Suppressor macrophage treated with lipopolysaccharide for 1 hour (primary cell): ENCODE measurements at regions not wholly inside any gene's neighbourhood (a gene's known extent, or its start where the extent isn't known, plus 50 kb on each side); places are given as distances from the start of the nearest gene placed in this dataset.
"Not testable (repeated sequence)": the region's sequence is repeated elsewhere in the genome, so short reads cannot be mapped to it uniquely, and the experiment has no call there.

Source experiments
- DNase-seq, 3 donors: peaks; one replicate each; pipeline ENCODE4 v3.0.0-alpha.2; 2020 to 2022

DNA sequence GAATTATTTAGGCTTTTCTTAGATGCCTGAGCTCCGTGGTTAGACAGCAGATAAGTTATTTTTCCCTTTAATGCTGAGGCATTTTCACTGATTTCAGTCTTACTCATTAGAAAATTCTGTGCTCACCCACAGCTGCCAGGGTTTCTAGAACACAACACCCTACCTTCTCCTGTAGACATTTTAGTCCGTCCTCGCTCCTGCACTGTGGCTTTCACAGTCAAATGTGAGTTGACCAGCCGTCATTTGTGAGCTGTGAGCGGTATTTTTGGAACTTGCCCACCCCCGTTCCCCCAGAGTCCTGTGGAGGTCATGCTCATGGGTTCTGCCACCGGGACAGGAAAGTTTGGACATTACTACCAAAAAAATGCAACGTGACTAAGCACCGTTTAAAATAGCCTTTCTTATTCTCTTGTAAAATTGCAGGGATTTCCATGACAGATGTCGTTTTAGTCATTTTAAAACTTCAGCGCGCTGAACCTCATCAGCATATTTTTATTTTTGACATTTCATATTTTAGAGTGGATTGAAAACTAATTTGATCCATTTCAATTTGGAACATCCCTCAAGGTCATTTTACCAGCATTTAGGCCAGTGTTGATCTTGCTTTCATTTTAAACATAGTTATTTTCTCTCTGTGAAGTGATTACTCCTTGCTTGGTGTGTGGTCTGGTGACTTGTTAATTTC, 249.6 kb upstream of the PLGLB2 start:
- peak; percentile 10 to 70 (median 62) for DNase-seq

DNA sequence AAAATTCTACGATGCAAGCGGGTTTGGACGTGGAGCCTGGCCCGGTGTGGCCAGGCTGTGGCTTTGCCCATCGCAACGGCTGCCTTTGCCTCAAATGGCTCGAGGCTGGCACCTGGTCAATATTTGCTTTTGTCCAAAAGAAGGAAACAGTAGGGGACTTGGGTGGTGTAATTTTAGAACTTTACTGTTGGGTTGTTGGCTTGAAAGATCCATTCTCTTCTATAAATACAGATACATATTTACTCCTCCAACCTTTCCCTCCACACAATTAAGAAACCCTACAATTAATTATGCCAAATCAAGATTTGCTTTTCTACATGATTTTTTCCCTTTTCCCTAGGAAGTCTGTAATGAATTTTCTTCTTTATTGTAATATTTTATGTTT, 249.0 kb upstream of the PLGLB2 start:
- DNase-seq, result peak in 1 of 3 donors; percentile 20

DNA sequence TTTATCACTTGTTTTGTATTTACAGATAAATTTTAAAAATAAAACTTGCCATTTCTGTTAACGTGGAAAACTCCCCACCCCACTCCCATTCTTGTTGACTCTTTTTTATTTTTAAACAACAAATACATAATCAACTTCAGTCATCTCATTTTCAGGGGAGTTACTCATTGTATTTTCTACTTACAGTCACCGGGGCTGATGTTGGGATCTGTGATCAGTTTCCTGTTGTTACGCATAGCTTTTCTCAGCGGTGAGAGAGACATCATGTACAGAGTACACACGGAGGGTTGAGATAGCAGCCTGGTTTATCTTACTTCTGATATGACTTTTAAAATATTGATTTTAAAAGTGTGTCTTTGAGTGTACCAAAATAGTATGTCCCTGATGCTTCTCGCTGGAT, 248.0 kb upstream of the PLGLB2 start:
- peak; percentile 12 to 69 (median 58) for DNase-seq

DNA sequence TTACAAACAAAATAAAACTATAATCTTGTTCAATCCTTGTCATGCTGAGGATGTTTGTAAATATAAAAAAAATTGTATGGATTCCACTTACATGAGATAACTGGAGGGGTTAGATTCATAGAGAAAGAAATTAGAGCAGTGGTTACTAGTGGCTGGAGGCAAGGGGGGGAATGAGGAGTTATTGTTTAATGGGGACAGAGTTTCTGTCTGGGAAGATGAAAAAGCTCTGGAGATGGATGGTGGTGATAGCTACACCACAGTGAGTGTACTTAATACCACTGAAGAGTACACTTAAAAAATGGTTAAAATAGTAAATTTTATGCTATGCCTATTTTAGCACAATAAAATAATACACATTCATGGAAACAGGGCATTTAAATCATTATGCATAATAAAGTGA, 247.5 kb upstream of the PLGLB2 start:
- not testable (repeated sequence) for DNase-seq

DNA sequence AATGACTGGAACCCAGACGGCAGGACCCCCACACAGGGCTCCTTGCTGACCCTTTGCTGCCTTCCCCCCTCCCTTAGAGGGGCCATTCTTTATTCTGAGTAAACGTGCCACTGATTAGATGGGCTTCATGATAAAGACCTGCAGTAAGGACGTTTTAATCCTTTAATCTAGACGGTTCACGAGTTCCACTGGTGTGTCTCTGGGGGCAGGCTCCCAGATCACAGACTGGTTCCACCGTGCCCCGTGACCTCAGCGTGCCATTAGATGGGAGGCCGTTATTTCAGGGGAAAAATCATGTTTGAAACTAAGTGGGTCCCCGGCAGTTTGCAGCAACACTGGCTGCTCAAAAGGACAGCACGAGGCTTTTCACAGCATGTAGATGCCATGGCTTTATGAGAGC, 246.9 kb upstream of the PLGLB2 start:
- DNase-seq, result not testable (repeated sequence)

DNA sequence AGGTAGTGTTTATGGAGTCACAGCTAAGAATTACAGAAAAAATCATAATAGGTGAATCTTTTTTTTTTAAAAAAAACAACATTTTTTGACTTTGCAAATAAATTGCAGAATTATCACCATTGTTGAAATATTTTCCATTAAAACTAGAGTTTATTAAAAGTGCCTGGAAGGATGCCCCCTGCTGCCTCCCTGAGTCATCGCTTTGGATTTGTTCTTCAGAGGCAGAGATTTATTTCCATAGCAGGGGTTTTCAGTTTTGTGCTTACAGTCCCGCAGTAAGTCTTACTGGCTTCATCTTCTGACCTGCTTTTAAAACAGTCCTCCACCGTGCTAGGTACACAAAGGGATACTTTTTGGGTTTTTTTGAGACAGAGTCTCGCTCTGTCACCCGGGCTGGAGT, 244.9 kb upstream of the PLGLB2 start:
- DNase-seq, result not testable (repeated sequence)

DNA sequence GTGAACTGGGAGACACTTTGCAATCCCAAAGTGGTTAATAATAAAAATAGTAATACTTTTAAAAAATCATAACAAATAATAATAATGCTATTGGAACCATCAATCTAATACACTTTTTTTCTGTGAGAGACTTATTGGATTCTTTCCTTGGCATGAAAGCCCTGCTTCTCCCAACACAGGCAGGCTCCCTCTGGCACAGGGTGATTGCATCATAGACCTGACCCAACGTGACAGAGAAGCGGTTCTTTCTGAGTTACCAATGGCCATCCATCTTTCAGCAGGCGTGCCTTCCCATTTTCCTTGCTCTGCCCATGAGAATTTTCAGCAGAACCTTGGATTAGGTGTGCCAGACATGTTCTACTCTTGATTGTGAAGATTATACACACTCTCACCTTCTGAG, 242.6 kb upstream of the PLGLB2 start:
- DNase-seq, result not testable (repeated sequence)

DNA sequence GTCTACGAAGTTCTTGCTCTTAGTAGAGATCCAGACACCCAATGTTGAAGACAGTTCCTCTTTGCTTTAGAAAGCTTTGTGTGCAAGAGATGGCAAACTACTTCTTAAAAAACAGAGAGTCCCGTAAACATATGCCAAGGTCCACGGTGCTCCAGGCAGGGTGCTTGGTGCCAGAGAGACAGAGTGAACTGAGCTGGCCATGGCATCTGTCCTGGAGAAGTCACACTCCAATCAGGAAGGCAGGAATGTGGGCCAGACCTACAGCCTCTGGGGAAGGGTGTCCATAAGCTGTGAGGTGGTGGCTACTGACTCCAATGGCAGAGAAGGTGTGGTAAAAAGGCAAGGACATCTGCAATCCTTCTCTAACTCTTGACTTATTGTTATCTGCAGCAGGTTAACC, 242.0 kb upstream of the PLGLB2 start:
- not testable (repeated sequence) for DNase-seq

DNA sequence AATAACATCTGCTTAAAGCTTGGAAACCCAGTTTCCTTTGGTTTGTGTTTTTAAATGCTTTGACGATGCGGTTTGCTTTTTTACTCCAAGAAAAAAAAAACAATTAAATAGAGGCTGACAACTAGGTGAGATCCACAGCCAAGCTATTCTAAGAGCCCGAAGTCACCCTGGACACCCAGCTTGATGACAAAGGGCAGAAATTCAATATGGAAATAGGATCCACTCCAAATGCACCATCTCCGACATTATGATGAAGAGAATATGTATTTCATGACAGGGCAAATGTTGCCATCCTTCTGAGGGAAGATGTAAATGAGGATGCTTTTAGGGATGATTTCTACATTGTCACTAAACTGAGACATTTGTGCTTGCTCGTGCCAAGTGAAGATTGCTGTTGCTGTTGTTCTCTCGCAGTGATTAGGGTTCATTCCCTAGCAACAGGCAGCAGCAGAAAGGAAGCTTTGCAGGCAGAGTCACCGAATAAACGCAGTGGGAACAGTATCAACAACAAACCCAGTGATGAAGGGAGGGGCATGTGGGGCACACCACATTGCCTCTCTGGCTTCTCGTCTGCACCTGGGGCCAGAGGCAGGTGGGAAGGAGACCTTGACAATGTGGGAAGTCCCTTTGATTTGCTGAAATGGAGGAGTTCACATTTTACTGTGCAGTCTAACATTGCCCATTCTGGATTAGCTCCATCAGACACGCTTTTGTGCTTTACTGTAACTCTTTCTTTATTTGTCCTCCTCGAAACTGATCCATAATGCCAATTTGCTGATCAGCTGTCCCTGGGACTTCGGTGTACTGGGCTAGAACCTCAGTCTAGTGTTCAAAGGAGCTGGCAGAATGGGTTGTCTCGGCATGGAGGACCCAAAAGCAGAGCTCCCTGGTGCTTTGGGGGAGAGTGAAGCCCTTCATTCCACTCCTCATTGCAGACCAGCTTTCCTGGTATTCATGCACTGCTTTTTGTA, 240.2 kb upstream of the PLGLB2 start:
- DNase-seq, result not testable (repeated sequence)

DNA sequence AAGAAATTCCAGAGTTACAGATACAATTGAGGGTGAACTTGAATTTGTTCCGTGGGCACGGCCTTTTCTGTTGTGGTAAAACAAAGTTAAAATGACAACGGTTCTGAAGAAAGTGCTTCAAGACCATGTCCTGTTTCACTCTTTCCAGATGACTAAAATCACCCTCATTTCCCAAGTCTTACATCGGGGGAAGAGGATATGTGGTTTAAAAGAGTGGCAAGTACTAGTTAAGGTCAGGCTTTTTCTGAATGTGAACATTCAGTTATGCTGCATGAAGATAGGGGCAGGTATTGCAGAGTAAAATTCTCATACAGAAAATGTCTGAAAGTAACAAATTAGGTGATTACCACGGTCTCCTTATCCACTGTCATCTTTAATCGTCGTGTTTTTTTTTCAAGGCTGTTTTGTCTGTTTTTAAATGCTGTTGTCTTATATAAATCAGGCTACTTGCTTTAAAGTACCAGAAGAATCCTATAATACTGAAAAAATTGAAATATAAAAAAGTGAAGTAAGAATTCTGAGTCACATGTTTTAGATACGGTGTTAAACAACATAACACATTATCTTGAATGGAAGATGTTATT, 236.6 kb upstream of the PLGLB2 start:
- not testable (repeated sequence) for DNase-seq

DNA sequence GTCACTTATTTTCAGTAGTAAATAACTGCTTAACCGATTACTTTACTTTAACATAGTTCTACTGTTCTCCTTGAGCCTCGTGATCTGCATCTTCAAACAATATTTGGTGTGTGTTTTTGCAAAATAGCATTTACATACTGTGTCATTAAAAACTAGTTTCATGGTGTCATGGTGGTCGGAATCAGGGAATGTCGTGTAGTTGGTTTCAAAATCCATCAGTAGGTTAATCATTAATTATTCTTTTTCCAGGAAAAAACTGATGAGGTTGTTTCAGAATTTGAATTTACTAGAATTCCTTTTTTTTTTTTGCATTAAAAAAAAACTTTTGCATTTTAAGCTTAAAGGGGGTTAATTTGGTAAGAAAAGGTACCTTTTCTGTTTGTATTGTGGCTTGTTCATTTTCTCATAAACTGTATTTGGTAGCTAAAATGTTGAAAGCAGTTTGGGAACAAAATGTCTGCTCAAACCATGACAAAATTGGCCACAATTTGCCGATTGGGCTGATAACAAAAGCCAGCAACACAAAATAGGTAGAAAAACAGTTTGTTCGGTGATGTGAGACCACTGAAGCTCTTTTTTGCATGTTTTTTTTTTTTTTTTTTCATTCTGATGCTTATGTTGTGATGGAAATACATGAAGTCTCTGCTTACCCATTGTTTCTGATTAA, 234.9 kb upstream of the PLGLB2 start:
- not testable (repeated sequence) for DNase-seq

DNA sequence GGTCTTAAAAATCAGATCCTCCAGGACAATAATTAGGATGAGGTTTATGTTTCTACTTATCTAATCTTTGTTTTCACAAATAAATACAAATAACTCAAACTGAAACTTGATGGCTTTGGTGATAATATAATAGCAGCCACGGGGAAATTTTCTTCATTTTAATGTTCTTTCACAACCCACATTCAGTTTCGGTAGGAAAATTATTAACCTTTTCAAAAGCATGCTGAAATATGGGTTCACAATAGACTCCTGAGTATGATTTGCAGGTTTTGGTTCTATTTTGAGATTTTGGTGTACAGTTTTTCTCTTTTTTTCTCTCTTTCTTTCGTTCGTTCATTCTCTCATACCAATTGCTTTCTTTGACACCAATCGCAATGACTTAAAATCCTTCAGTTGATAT, 233.9 kb upstream of the PLGLB2 start:
- not testable (repeated sequence) for DNase-seq

DNA sequence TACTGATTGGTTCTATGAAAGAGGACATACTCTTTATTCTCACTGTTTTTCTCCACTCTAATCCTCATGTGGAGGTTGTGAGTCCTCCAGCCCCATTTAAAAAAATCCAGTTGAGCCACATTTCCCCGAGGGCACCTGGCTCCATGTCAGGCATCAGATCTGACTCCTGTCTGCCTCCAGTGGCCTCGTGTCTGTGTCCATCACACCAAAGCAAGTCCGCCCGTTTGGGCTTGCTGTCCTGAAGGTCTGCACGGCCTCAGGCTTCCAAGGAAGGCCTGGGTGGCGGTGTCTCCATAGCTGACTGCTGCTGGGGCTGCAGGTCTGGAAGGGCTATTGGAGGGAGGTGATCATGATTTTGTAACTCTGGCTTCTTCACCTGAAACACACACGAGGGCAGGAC, 233.4 kb upstream of the PLGLB2 start:
- DNase-seq, result not testable (repeated sequence)

DNA sequence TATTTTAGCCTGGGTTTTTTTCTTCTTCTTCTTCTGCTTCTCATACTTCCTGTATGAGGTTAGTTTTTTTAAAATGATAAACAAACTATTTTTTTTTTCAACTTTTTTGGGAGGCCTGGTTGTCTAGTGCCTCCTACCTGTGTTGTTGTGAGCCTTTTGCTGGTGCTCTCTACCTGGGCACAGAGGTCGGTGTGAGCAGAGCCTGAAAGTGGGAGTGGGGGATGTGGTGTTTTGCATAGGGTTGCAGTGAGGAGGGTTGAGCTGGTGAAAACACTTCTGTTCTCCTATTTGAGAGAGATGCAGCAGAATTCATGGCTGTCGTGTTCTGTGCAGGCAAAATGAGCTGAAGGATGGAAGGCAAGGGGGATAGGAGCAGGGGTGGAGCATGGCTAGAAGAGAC, 232.7 kb upstream of the PLGLB2 start:
- not testable (repeated sequence) for DNase-seq

DNA sequence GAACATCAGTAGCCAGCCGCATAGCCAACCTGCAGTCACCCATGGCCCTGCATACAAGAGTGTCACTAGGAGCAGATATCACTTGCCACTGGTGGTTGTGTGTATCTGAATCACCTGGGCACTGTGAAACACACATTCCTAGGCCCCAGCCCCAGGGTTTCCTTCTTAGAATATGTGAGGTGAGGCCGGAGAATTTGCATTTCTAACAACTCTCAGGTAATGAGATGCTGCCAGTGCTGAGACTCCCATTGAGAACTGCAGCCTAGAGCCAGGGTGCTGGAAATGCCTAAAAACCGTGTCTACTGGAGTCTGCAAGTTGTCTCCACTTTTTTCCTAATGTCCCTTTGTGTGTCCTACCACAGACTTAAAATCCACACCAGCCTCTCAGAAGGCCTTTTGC, 232.0 kb upstream of the PLGLB2 start:
- DNase-seq, result not testable (repeated sequence)

DNA sequence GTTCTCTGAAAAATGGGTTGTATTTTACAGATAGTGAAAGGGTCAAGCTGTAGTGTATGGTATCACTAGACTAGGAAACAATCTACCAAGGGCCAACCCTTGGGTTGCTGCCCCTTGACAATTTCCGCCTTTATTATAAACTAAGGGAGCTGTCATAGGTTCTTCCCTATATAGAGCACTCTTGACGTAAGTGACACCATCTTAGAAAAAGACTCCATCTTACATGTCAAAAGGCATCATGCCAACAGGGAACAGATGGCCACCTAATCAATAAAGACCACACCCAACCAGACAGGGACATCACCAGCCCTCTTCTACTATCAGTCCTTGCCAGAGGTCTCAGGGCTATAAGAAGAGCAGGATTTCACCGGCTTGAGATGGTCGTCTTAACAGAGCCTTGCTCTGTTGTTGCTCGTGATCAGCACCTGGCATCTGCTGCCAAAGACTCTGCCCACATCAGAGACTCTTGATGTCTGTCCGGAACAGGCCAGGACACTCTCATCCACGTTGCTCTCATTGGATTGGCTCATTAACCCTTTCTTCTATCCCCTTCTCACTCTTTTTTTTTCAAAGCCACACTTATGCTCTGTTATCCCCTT, 231.4 kb upstream of the PLGLB2 start:
- DNase-seq, result not testable (repeated sequence)

DNA sequence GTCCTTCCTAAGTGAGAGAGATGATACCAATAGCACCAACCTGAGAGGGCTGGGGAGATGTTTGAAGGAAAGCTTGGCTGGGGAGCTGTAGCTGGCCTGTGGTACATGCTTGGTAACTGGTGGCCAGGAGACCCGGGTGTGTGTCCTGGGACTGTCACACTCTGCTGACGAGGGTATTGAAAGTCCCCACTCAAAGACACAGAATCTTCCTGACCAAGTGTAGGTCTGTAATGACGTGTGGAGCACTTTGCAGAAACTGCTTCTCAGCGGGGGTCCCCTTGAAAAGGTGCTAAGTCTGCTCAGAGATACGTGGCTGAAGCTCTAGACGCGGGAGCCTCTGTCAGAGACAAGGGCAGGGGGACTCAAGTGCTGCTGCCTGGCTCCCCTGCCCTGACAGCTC, 230.4 kb upstream of the PLGLB2 start:
- not testable (repeated sequence) for DNase-seq

DNA sequence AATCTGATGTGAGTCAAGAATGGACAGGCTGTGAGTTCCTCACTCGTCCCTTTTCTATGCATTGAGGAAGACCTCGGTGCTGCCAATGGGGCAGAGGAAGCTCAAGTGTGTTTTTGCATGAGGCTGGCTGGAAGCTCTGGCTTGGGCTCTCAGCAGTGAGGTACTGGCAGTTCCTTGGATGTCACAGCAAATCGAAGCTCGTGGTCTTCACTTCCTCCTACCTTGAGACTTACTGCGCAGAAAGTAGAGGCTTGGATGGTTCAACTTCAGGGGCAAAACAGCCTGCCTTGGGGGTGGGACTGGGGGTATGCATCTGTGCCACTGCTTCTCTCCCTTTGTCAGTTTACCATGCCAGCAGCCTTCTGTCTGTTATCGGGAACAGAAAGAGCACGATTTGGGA, 229.8 kb upstream of the PLGLB2 start:
- peak in 2 of 3 donors; percentile 24 to 28 for DNase-seq

DNA sequence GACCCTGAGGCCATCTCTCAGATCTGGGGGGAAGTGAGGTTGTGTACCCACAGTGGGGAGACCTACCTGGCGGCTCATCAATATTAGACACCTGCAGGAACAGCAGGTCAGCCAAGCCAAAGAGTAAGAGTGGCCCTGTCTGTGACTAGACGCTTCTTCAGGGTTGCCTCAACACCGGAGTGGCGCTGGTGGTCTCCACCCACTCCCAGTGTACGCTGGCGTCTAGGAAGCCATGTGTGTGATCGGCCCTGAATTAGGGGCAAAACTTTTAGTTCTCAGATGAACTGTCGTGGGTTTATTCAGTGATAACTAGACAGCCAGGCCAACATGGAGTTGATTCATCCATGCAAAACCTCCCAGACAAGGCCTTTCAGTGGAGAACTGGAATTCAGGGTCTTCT, 229.3 kb upstream of the PLGLB2 start:
- DNase-seq, result not testable (repeated sequence)

DNA sequence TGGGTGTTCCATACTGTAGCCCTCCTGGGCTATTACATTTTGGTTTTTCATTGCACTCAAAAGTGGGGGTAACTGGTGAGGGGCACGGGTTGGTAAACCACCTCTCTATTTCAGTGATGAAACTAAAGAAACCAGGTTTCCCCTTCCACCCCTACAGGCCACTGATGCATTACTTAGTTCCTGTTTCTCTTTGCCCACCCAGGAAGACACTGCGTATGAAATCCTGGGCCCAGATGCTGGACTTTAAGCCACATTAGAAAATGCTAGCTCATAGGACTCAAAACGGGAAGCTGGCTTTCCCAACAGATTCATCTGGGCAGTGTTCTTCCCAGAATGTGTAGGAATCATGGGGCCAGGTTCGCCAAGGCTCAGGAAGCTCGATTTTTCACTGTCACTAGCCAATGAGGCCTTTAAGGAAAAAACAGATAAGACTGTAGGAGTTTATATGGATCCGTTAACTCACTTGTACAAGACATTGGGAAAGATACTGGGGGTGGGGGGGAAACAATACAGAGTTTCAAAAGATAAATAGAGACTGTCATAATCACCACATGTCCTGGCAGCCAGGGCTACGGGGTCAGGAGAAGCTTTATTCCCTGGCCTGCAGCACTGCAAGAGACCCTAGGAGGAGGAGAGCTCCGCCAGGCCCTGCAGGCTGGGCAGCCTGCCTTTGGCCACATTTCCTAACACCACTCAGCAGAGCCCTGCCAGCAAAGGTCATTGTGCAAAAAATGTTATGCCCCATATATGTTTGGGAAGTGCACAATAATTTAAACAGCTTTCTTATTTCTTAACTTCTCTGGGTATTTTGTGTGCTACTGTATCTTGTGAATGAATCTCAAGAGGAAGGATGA, 228.5 kb upstream of the PLGLB2 start:
- DNase-seq, result peak; percentile 41 to 56 (median 46)

DNA sequence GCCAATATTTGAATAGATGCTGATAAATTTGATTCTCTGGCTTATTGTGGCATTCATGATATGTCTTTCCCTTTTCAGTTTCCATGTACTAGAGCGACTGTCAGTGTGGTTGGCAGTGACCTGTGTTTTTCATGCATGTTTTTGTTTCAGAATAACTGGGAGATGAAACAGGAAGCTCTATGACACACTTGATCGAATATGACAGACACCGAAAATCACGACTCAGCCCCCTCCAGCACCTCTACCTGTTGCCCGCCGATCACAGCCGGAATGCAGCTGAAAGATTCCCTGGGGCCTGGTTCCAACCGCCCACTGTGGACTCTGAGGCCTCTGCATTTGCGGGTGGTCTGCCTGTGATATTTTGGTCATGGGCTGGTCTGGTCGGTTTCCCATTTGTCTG, 226.8 kb upstream of the PLGLB2 start:
- DNase-seq, result not testable (repeated sequence)

DNA sequence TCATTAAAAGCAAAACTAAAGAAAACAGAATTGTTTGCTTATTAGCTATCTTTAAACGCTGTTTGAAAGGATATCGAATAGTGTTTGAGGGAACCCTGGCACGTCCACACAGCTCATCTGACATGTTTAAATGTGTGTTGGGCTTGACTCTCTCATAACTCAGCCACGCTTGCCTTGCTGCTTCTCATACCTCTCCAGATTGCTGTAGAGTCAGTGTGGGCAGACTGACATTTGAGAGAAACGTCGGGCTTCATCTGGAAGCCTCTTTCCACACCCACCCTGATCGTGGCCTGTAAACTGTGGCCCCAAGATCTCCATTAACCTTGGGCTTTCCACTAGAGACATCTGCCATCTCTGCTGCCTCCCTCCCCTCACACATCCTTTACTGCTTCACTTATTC, 226.4 kb upstream of the PLGLB2 start:
- not testable (repeated sequence) for DNase-seq
